ENCODE measurements at regions not wholly inside any gene's neighbourhood (a gene's known extent, or its start where the extent isn't known, plus 50 kb on each side); places are given as distances from the start of the nearest gene placed in this dataset.

DNA sequence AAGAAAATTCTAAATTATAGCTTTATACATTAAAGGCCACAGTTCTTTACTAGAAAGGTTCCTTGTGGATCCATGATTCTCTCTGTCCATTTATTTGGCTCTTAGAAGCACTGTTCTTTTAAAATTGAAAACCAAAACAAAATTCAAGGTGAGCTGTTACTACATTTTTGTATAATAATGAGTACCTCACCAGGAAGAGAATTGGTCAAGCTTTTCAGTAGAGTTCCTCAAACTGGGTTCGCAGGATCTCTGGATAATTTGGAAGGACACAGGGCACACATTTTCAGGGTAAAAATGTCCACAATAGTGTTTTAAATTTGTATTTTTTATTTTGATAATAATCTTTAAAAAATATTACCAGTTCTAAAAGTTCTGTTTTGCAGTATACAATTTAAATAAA lies 93.0 kb downstream of the PPP1R3A start:
- no peak for DNase-seq (ENCODE audit: low read depth)

DNA sequence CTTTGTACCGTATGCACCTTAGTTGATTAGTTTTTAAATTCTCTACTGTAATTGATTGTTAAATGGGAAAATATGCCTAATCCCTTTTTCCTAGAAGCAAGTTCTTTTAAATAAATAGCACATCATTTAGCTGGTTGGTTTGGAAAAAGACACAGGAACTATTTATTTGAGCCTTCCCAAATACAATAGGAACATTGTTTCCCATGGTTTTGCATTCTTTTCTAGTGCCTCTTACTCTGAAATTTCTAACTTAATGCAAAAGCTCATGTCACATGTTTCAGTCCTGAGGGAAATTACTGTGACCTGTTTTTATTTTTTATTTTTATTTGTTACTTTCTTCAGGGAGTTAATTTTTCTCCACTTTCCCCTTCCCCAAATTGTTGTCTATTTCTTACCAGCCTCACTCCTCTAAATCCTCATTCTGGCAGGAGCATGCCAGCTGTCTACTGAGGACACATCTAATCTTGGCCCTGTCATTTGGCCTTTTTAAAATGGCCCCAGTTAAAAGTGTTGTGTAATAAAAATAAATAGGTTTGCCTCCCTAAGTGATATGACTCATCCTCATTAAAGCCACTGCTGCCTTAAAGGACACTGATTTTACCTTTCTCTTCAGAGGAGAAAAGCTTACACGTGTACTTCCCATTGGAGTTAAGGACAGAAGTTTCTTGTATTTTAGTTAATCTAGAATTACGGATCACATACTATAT lies 94.5 kb downstream of the PPP1R3A start:
- no peak for DNase-seq (ENCODE audit: low read depth)

GRCh38 chr7:113819474-113819873 lies 99.3 kb downstream of the PPP1R3A start:
- DNase-seq (ENCODE audit: low read depth) = no peak

GRCh38 chr7:113816639-113817038 lies 102.2 kb downstream of the PPP1R3A start:
- no peak for DNase-seq (ENCODE audit: low read depth)

GRCh38 chr7:113813471-113813870 lies 105.3 kb downstream of the PPP1R3A start:
- DNase-seq (ENCODE audit: low read depth) = no peak

DNA sequence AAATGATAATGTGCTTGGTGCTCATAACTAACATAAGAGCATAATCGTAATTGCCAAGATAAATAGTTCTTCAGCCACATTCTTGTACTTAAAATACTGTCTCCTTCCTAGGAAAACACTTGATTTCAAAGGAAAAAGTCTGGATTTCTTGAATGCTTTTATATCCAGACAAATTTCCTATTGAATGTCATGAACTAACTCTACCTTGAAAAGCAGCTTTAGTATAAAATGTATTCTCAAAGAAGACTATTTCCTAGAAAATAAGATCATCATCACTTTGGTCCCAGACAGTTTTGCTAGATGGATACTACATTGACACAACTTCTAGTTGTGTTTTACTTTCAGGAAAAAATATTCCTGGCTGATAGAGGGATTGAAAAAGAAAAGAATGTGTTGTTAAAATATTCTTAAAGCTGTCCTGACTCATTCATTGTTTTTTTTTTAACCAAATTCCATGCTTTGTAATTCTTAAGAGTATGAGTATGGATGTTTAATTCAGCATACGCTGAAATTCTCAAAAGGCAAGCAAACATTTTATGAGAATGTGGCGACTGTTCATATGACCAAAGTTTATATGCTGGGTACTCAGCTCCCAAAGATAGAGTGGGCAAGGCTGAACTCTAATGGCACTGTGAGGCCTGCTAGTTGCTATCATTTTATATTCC lies 106.1 kb downstream of the PPP1R3A start:
- DNase-seq (ENCODE audit: low read depth) = no peak

- no peak for DNase-seq (ENCODE audit: low read depth)
These were observed 108.6 kb downstream of the PPP1R3A start for GRCh38 chr7:113810080-113810744.

- DNase-seq (ENCODE audit: low read depth) = no peak
These were observed 109.2 kb downstream of the PPP1R3A start for GRCh38 chr7:113809581-113809980.

- no peak for DNase-seq (ENCODE audit: low read depth)
These were observed 112.0 kb downstream of the PPP1R3A start for GRCh38 chr7:113806633-113807327.

GRCh38 chr7:113805976-113806375 lies 112.8 kb downstream of the PPP1R3A start:
- DNase-seq (ENCODE audit: low read depth) = no peak

GRCh38 chr7:113804475-113805095 lies 114.2 kb downstream of the PPP1R3A start:
- no peak for DNase-seq (ENCODE audit: low read depth)

GRCh38 chr7:113801751-113802150 lies 117.1 kb downstream of the PPP1R3A start:
- DNase-seq (ENCODE audit: low read depth) = no peak

- no peak for DNase-seq (ENCODE audit: low read depth)
These were observed 118.0 kb downstream of the PPP1R3A start for GRCh38 chr7:113800826-113801225.

DNA sequence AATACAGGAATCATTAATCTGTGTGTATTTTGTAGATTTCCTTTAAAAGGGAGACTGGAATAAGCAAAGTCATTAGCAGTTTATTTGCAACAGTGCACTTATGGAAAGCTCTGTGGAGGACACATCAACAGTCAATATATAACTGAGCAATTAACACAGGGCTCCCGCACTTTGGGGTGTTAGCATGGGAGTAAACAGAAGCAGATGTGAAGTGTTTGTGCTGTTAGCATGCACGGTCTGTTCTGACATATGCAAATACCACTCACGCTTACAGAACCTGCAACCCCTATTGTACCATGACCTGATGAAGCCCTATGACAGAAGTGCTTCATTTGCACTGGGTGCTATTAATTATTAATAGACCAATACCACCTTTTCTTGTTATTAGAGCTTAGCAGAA lies 118.9 kb downstream of the PPP1R3A start:
- DNase-seq (ENCODE audit: low read depth) = no peak

GRCh38 chr7:113797420-113798010 lies 121.3 kb downstream of the PPP1R3A start:
- DNase-seq (ENCODE audit: low read depth) = no peak

DNA sequence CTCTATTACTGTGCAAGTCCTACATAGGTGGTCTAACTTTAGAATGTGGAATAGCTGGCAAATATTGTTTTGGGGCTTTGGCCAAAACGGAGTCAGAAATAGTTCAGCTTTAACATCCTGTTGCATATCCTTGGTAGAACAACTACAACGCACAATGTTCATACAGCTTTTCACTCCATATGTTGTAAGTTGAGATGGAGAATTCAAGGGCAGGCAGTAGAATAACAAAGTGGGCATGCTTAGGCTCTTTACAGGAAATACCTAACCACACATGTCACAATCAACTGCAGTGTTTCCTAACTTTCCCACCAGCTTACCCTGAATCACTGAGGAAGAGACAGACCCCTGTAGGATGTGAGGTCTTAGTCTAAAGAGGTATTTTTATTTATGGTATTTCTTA lies 122.3 kb downstream of the PPP1R3A start:
- no peak for DNase-seq (ENCODE audit: low read depth)

- DNase-seq (ENCODE audit: low read depth) = no peak
These were observed 124.2 kb downstream of the PPP1R3A start for GRCh38 chr7:113794573-113794972.

DNA sequence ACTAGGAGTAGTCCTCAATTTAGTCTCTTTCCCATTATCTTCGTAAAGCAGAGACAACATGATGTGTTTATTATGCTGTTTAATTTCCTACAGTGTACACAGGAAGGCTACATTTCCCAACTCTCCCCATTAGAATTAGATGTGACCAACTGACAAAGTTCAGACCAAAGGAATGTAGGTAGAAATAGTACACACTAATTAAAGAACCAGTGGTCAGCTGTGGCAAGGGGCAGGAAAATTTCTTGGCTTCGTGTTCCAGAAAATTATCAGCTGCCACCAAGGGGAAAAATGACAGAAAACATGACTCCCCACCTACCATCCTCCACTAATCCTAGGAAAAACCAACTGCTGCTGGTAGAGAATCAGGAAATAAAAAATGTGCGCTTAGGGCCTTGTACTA lies 125.6 kb downstream of the PPP1R3A start:
- DNase-seq (ENCODE audit: low read depth) = no peak

GRCh38 chr7:113790025-113790424 lies 128.8 kb downstream of the PPP1R3A start:
- no peak for DNase-seq (ENCODE audit: low read depth)

DNA sequence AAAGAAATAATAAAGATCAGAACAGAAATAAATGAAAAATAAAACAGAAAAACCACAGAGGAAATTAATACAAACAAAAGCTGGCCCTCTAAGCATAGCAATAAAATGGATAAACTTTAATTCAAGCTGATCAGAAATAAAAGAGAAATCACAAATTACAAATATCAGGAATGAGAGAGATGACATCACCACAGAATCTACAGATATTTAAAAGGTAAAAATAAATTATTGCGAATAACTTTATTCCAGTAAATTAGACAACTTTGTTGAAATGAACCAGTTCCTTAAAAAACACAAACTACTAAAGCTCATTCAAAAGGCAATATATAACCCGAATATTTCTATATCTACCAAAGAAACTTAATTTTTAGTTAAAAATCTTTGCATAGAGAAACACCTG lies 131.7 kb downstream of the PPP1R3A start:
- no peak for DNase-seq (ENCODE audit: low read depth)

GRCh38 chr7:113784956-113785355 lies 133.9 kb downstream of the PPP1R3A start:
- DNase-seq (ENCODE audit: low read depth) = no peak

DNA sequence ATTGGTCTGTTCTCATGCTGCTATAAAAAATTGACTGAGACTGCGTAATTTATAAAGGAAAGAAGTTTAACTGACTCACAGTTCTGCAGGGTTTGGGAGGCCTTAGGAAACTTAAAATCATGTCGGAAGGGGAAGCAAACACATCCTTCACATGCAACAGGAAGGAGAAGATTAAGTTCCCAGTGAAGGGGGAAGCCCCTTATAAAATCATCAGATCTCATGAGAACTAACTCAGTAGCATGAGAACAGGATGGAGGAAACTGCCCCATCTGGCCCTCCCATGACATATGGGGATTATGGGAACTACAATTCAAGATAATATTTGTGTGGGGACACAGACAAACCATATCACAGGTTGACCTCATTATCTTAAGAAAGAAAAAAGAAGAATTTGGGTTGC lies 134.5 kb downstream of the PPP1R3A start:
- no peak for DNase-seq (ENCODE audit: low read depth)

Data from activated T-cell treated with anti-CD3 and anti-CD28 coated beads for 24 hours (primary cell).